Endothelial cell of umbilical vein (primary cell): ENCODE measurements at regions not wholly inside any gene's neighbourhood (a gene's known extent, or its start where the extent isn't known, plus 50 kb on each side); places are given as distances from the start of the nearest gene placed in this dataset.

Experiments used
- BruUV-seq: library from RNA; stranded (reverse); fragments of 400-500 nt; replicated peaks from 2 replicates; lab custom pipeline; 2021; lab: Mats Ljungman, UMichigan
- CTCF ChIA-PET: fragments of 300-600, 350-600 bp; sonication (Branson Sonifier 250); formaldehyde crosslinking; loops from one replicate; lab custom pipeline; 2021; ENCODE audit warnings: antibody characterized with exemption, inconsistent platforms; lab: Charles Lee
- POLR2A ChIA-PET: fragments of 300-600, 350-600 bp; sonication (Branson Sonifier 250); formaldehyde crosslinking; loops from one replicate; lab custom pipeline; 2021; ENCODE audit warnings: antibody characterized with exemption, inconsistent platforms; lab: Charles Lee
- DNase-seq: peaks from one replicate; pipeline ENCODE4 v3.0.0-alpha.2; 2011; ENCODE audit warnings: low read depth, low spot score
- FAIRE-seq: peaks from 2 replicates; lab custom pipeline; 2011; peaks lifted over from hg19 to GRCh38; lab: Jason Lieb, UNC
- H2AFZ ChIP-seq: 2 replicates; pipeline ENCODE4 v1.6.0; 2012; ENCODE audit warnings: low read depth, low read length, control low read depth, inconsistent platforms
- H3K27ac ChIP-seq: 2 replicates; pipeline ENCODE4 v1.5.1; 2011; ENCODE audit warnings: low read depth, mild to moderate bottlenecking, control low read depth, low read length, moderate library complexity; ENCODE audit not compliant: insufficient read depth
- H3K27me3 ChIP-seq, 2 experiments: 2 replicates each; pipeline versions ENCODE4 v1.6.0 to v1.6.1; 2011; ENCODE audit warnings: low read length in 2 of 2, mixed read lengths in 1 of 2; ENCODE audit not compliant: control insufficient read depth in 2 of 2, insufficient read depth in 2 of 2
- H3K36me3 ChIP-seq, 2 experiments: 2 replicates in 1 of 2; 3 replicates in 1 of 2; pipeline ENCODE4 v1.5.1; 2011; ENCODE audit warnings: low read length in 2 of 2, mild to moderate bottlenecking in 1 of 2, moderate library complexity in 1 of 2; ENCODE audit not compliant: control insufficient read depth in 2 of 2, insufficient read depth in 2 of 2; ENCODE audit errors: extremely low read depth in 1 of 2
- H3K4me1 ChIP-seq: 3 replicates; pipeline ENCODE4 v1.5.1; 2011; ENCODE audit warnings: mild to moderate bottlenecking, low read length; ENCODE audit not compliant: control insufficient read depth, insufficient read depth; ENCODE audit errors: extremely low read depth
- H3K4me2 ChIP-seq: 2 replicates; pipeline ENCODE4 v1.6.1; 2011; ENCODE audit warnings: low read length, control low read depth, mixed read lengths; ENCODE audit not compliant: insufficient read depth
- H3K4me3 ChIP-seq, 3 experiments: fragments of 200-600 bp in 1 of 3; sonication (generic), shearing (Covaris generic) in 1 of 3; replicated peaks in 1 of 3; 2 replicates each; pipeline ENCODE4 v1.5.1; 2011 to 2016; ENCODE audit warnings: control low read depth in 3 of 3, low read length in 3 of 3, mild to moderate bottlenecking in 2 of 3, inconsistent platforms in 1 of 3, low read depth in 1 of 3, moderate library complexity in 1 of 3; ENCODE audit not compliant: insufficient read depth in 1 of 3
- H3K79me2 ChIP-seq: 2 replicates; pipeline ENCODE4 v1.6.0; 2012; ENCODE audit warnings: low read length, inconsistent platforms; ENCODE audit not compliant: control insufficient read depth, insufficient read depth
- H3K9ac ChIP-seq: replicated peaks from 2 replicates; pipeline ENCODE3; 2011; ENCODE audit warnings: low read length, control low read depth; ENCODE audit not compliant: insufficient read depth; ENCODE audit errors: extremely low read depth
- H3K9me1 ChIP-seq: replicated peaks from 3 replicates; pipeline ENCODE4 v1.6.0; 2011; ENCODE audit warnings: mild to moderate bottlenecking, low read length; ENCODE audit not compliant: control insufficient read depth, insufficient read depth; ENCODE audit errors: extremely low read depth
- H3K9me3 ChIP-seq: replicated peaks from 2 replicates; pipeline ENCODE4 v1.5.1; 2012; ENCODE audit warnings: low read length, inconsistent platforms; ENCODE audit not compliant: control insufficient read depth, insufficient read depth
- H4K20me1 ChIP-seq: replicated peaks from 2 replicates; pipeline ENCODE3; 2011; ENCODE audit warnings: mild to moderate bottlenecking, low read length; ENCODE audit not compliant: control insufficient read depth, insufficient read depth; ENCODE audit errors: extremely low read depth
- CTCF ChIP-seq, 2 donors: IDR thresholded peaks; 1 replicate in 1 of 2; 2 replicates in 1 of 2; pipeline ENCODE4 v1.5.1; 2011; ENCODE audit warnings: low read length in 2 of 2, mild to moderate bottlenecking in 2 of 2, moderate library complexity in 2 of 2, control low read depth in 1 of 2, inconsistent platforms in 1 of 2, low read depth in 1 of 2; ENCODE audit not compliant: insufficient read depth in 1 of 2; ENCODE audit errors: extremely low read depth in 1 of 2
- EZH2 ChIP-seq: IDR thresholded peaks from 2 replicates; pipeline ENCODE4 v1.6.1; 2012; ENCODE audit warnings: borderline replicate concordance, low read depth, mild to moderate bottlenecking, moderate library complexity, low read length, inconsistent platforms; ENCODE audit not compliant: severe bottlenecking
- FOS ChIP-seq: IDR thresholded peaks from 2 replicates; pipeline ENCODE4 v1.6.1; 2011; ENCODE audit warnings: mild to moderate bottlenecking, low read length, moderate library complexity, borderline replicate concordance; ENCODE audit not compliant: insufficient read depth
- GATA2 ChIP-seq: IDR thresholded peaks from 2 replicates; pipeline ENCODE4 v1.7.0; 2011; ENCODE audit warnings: low read depth, mild to moderate bottlenecking, moderate library complexity, mixed read lengths, low read length; ENCODE audit not compliant: insufficient read length, insufficient read depth
- JUN ChIP-seq: IDR thresholded peaks from 2 replicates; pipeline ENCODE4 v1.6.1; 2011; ENCODE audit warnings: borderline replicate concordance, low read depth; ENCODE audit not compliant: insufficient read length, insufficient read depth
- MYC ChIP-seq: IDR thresholded peaks from one replicate; pipeline ENCODE4 v1.6.1; 2011; ENCODE audit warnings: mild to moderate bottlenecking, low read depth, low read length
- POLR2A ChIP-seq: IDR thresholded peaks from 2 replicates; pipeline ENCODE4 v1.6.1; 2012; ENCODE audit warnings: low read depth, mild to moderate bottlenecking, control low read depth, low read length
- POLR2AphosphoS5 ChIP-seq: IDR thresholded peaks from 2 replicates; pipeline ENCODE4 v1.6.1; 2012; ENCODE audit warnings: low read depth, mild to moderate bottlenecking, control low read depth, low read length, moderate library complexity; ENCODE audit not compliant: insufficient read depth
- dilution Hi-C: fragments of 300-500 bp; cut with MboI; formaldehyde crosslinking; loops from one replicate; pipeline ENCODE4 v1.15.0; 2019; ENCODE audit warnings: low sequenced_read_pairs; ENCODE audit not compliant: extremely low pct_ligation_motif_present
- intact Hi-C: fragments of 100-400 bp; cut with micrococcal nuclease; formaldehyde crosslinking; loops from one replicate; pipeline ENCODE4 v1.10.0; 2022
- TF ChIP-seq, protein P1 (sequence below): IDR thresholded peaks from 2 replicates; pipeline ENCODE4 v1.6.1; 2011; ENCODE audit not compliant: insufficient read depth, insufficient read length

DNA sequence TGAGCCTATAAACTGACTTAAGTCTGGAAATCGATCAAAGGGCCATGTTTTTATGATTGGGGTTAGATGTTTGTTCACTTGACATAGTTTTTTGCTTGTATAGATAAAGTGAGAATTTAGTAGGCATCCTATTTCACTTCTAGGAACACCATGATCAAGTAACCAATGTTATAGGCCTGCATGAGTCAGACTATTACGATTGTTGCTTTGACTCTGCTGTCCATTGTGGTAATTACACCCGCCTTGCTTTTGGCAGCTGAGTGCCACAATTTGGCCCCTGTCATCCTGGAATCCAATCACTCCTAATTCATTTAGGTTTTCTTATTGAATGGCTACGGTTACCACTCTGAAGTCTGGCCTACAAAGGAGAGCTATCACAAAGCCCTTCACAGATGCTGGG is 67.8 kb upstream of the IL33 start:
- peaks cover 18% of the 10 kb centered on the region for H3K4me1 ChIP-seq
- no TSS peak for BruUV-seq
- POLR2A ChIA-PET = no interaction called here
- CTCF ChIA-PET = interaction anchor here (0.9 to 1.6 kb wide), 2 partner anchors 26 to 93 kb away, joined by 3 to 4 read pairs; no protein-coding TSS in a partner anchor
- dilution Hi-C loops (no loop called here), intact Hi-C loops (loop anchor here (2.0 to 5.0 kb wide), 3 partner anchors 69 to 404 kb away; partner anchors contain the start of genes IL33 and UHRF2)
- H3K4me2 ChIP-seq = no peak overlapping the region
- no peaks in the 10 kb centered on the region for H3K9me3 ChIP-seq
- H3K4me3 ChIP-seq = no peak overlapping the region
- H3K9ac ChIP-seq = no peak overlapping the region
- H2AFZ ChIP-seq = no peak overlapping the region
- no peaks in the 10 kb centered on the region for H3K27me3 ChIP-seq
- H3K79me2 ChIP-seq = no peaks in the 10 kb centered on the region
- no peaks in the 10 kb centered on the region for H4K20me1 ChIP-seq
- H3K9me1 ChIP-seq = no peaks in the 10 kb centered on the region
- no peak for DNase-seq
- TF ChIP-seq CTCF (IDR thresholded peaks at IDR 0.05; ENCODE audit: extremely low read depth in 1 of 2, insufficient read depth in 1 of 2, low read depth in 1 of 2, low read length in 2 of 2) = no peak
- TF ChIP-seq JUN = no peak
- TF ChIP-seq EZH2 = no peak
- TF ChIP-seq FOS = no peak
- no peak for TF ChIP-seq GATA2
- TF ChIP-seq POLR2AphosphoS5 = no peak
- no peak for TF ChIP-seq POLR2A
- TF ChIP-seq, protein P1, sequence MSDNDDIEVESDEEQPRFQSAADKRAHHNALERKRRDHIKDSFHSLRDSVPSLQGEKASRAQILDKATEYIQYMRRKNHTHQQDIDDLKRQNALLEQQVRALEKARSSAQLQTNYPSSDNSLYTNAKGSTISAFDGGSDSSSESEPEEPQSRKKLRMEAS = no peak
- no peak for TF ChIP-seq MYC
- FAIRE-seq = no peak
- no peak overlapping the region for H3K27ac ChIP-seq
- H3K36me3 ChIP-seq = no peaks in the 10 kb centered on the region
